SH-SY5Y (cell line): ENCODE measurements at regions not wholly inside any gene's neighbourhood (a gene's known extent, or its start where the extent isn't known, plus 50 kb on each side); places are given as distances from the start of the nearest gene placed in this dataset.

ENCODE experiments used
- GATA2 ChIP-seq: IDR thresholded peaks from 2 replicates; pipeline ENCODE4 v1.6.1; 2011; ENCODE audit warnings: mild to moderate bottlenecking, low read depth, low read length
- GATA3 ChIP-seq: IDR thresholded peaks from 2 replicates; pipeline ENCODE4 v1.6.1; 2011; ENCODE audit warnings: low read depth, mild to moderate bottlenecking, low read length, moderate library complexity

- TF ChIP-seq GATA2 (no peak), GATA3 (no peak)
These were observed 239.8 kb downstream of the HAUS1 start for GRCh38 chr18:46343931-46344372.
